Activated gamma-delta T cell treated with anti-CD3 and anti-CD28 coated beads, Interleukin-2, amount 50 U/mL, for 16 hours (primary cell): ENCODE measurements at regions not wholly inside any gene's neighbourhood (a gene's known extent, or its start where the extent isn't known, plus 50 kb on each side); places are given as distances from the start of the nearest gene placed in this dataset.

Source experiments
- DNase-seq: peaks from one replicate; pipeline ENCODE4 v3.0.0-alpha.2; 2020; ENCODE audit warnings: low read depth

DNA sequence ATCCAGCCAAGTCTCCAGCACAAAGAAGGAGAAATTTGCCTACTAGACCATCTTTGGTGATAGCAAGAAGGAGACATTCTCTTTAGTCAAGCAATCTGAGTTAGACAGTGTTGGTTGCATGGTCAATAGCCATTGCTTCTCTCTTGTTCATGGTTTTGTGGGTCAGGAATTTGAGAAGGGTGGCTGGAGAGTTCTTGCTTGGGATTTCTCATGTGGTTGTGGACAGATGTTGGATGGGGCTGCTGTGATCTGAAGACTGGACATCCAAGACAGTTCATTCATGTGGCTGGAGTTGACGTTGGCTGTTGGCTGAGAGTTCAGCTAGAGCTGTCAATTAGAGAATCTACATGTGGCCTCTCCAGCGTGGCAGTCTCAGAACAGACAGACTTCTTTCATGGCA, 322.3 kb upstream of the PRDM1 start:
- no peak for DNase-seq

- DNase-seq: no peak
Observed at GRCh38 chr6:105760746-105761145, 325.4 kb upstream of the PRDM1 start.

DNA sequence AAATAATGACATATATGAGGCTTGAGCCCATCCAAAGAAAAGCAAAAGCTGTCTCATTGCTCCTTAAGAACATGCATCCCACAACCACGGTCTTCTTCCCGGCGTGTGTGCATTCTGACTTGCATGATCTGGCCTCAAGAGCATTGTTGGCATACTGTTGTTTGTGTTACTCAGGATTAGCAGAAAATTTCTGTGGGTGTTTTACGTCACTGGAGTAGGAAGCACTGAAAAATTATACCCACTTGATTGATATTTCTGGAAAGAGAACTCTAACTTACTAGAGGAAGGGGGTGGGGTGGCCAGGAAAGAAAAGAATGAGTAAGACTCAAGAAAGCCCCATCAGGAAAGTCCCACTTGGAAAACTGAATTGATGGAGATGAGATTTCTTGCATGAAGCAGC, 326.2 kb upstream of the PRDM1 start:
- DNase-seq: no peak

DNA sequence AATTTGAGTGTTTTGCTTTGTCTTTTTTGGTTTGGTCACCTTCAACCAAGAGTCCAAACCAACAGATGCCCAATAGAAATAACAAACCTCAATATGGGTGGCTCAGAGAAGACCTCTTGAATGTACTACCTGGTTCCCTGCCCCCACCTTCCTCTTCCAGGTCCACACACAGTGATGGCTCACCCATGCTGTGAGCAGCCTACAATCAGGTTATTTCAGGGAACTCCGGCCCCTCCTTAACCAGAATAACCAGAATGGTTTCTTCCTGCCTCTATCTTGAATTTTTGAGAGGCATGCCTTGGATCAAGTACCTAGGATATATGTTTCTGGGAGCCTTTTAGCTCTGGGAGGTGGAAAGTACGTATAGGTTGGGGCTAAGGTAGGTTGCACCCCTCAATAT, 327.1 kb upstream of the PRDM1 start:
- DNase-seq: no peak

DNA sequence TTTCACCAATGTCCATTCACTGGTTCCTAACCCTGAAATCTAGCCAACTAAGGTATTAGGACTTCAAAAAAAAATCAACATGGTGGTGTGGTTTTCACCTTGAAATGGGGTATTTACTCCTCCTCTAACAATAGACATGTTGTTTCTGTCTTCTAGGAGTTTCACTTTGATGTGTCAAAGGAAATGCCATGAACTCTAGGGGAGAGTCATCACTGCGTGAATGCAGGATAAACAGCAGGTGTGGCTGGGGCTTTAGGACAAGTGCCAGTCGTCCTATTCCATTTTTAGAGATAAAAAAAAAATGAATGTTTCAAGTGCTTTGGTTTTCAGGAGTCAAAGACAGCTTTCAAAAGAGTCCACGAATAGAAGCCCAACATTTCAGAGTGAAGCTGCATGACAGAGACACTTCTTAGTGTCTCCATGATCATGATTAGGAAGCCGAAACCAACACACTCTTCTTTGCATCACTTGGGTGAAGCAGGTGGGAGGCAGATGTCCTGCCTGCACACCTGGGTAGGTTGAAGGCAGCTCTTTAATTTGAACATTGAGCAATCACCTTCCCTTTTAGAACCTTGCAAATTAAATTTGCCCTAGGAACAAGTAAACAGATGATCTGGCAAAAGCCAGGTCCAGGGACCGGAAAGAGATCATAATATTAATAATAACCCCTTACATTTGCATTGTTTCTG, 328.5 kb upstream of the PRDM1 start:
- DNase-seq: no peak

DNA sequence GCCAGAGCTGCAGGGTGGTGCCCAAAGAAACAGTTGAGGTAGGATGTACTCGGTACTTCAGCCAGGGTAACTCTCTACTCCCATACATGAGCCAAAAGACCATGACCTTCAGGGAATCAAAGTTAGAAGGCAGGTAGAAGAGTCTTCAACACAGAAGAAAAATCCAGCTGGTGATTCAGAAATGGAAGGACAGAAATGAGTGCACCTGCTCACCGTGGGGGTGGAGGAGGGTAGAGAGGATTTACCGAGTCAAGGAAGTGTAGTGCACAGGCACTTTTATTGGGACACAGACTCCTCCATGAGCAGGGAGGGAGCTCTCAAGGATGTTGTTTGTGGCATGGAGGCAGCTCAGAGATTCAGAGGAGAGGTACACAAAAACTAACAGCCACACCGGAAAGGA, 330.3 kb upstream of the PRDM1 start:
- no peak for DNase-seq

DNA sequence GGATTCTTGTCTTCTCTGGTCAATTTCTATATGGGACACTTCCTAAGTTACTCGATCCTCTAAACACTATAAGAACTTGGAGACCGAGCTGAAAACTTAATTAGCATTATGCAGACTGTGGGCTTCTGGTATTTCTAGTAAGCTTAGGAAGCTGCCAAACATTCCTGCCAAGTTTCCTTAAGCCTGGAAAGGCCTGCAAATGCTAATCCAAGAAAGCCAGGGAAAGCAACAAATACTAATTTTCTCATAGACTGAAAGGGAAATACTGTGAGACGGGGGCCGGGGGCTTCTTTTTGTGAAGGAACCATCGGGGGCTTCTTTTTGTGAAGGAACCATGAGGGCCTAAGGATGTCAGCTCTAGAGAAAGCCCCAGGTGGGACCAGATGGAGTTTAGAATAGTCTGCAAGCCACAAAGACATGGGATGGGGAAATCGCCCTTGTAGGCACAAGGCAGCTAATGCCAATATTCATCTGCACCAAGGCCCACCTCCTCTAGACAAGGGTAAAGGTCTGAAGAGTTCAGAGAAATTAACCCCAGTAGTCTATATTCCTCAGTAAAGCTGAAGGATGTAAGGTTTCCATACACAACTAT, 332.4 kb upstream of the PRDM1 start:
- DNase-seq: no peak

- DNase-seq: no peak
Observed at GRCh38 chr6:105753207-105753606, 332.9 kb upstream of the PRDM1 start.

DNA sequence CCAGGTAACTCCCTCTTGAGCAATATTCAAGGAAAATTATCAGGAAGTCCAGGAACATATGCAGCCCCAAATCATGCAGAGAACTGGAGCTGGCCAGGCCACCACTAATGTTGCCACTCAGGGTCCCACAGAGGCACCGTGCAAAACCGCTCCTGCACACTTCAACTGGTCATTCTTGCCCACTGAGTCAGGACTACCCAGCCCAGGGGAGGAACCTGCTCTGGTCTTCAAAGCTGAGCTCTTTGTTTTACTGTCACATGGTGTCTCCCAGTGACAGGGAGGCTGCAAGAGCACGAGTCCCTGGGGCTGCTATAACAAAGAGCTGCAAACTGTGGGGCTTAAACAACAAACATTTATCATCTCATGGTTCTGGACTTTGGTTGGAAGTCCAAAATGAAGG, 336.0 kb upstream of the PRDM1 start:
- no peak for DNase-seq

- DNase-seq: no peak
Observed at GRCh38 chr6:105748737-105749161, 337.4 kb upstream of the PRDM1 start.

DNA sequence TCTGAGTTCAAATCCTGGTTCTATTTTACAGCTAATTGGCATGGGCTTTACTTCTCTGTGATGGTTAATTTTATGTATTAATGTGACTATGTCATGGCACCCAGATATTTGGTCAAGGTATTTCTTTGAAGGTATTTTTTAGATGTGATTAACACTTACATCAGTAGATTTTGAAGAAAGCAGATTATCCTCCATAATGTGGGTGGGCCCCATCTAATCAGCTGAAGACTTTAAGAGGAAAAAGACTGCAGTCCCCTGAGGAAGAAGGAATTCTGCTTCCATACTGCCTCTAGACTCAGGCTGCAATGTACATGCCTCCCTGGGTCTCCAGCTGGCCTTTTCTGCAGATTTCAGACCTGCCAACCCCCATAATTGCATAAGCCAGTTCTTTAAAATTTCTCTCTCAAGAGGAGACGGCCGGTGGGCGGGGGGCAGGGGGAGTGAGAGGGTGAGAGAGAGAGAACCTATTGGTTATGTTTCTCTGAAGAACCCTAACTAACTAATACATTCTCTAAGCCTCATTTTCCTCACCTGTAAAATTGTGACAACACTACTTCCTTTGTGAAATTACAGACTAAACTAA, 338.2 kb upstream of the PRDM1 start:
- no peak for DNase-seq

DNA sequence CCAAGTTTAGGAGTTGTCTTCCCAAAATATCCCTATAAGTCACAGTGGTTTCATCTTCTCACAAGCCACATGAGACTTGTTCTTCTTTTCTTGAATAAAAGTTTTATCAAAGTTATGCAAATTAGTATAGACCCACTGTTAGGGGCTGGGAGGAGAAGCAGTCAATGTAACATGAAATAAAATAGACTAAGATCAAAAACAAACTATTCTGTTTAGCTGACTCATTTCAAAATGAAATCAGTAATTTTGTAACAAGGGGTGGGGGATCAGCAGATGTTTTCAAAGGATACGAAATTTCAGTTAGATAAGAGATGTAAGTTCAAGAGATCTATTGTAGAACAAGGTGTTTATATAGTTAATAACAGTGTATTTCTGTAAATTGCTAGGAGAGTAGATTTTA, 339.6 kb upstream of the PRDM1 start:
- no peak for DNase-seq

DNA sequence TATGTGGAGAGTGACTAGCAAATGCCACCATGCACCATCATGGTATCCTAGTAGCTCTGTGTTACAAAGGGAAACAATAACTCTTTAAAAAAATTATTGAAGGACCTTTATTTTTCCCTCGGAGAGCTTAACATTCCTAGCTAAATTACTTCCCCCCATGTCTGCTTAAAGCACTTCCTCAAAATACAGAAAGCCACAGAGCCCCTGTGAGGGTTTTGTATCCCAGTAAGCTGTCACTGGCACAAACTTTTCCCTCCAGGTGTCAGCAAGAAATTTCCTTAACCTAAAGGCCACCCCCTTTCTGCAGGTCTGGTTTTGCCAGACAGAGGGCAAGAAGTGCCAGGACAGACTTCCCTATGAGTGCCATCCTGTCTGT, 340.0 kb upstream of the PRDM1 start:
- DNase-seq: no peak

- no peak for DNase-seq
Observed at GRCh38 chr6:105745464-105746129, 340.5 kb upstream of the PRDM1 start.

DNA sequence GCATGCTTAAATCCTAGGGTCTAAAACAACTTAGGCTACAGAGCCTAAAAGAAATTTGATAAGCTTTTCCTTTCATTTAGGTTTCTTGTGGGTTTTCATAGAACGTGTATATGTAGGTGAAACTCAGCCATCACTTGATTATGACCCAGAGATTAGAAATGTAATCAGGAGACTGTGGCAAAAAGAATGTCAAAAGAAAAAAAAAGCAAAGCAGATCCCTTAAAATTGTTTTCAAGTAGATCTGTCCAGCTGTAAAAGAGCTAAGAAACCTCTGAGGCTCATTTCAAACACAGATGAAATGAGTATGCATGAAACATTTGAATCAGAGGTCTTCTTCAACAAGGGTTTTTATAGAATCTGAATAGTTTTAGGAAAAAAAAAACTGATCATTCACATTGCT, 341.3 kb upstream of the PRDM1 start:
- no peak for DNase-seq

GRCh38 chr6:105740946-105741645, 338.2 kb upstream of the PREP start:
- no peak for DNase-seq

- no peak for DNase-seq
Observed at GRCh38 chr6:105739764-105740163, 336.9 kb upstream of the PREP start.

DNA sequence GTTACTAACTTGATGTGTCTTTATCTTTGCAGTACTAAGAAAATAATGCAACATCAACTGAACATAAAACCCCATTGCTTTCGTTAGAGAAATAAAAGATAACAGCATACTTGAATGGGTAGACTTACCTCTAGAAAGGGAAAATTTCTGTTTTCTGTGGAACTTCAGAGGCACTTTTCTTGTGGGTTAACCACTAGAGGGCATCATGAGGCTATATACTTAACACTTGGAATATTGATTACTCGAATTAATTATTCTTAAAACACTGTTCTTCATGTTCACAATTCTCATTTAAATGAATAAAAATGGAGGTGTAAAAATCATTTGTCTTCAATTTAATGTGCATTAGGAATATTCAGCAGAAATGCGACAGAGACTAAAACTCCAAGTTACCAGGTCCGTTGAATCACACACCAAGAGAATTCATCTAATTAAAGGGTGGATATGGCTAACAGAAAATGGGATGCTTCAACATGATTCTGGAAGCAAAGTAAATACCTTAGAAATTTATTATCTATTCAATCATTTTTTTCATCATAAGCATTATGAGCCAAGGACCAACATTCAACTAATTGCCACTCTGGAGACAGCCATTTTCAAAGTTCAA, 330.8 kb upstream of the PREP start:
- DNase-seq: no peak

- DNase-seq: no peak
Observed at GRCh38 chr6:105728995-105729394, 326.1 kb upstream of the PREP start.

DNA sequence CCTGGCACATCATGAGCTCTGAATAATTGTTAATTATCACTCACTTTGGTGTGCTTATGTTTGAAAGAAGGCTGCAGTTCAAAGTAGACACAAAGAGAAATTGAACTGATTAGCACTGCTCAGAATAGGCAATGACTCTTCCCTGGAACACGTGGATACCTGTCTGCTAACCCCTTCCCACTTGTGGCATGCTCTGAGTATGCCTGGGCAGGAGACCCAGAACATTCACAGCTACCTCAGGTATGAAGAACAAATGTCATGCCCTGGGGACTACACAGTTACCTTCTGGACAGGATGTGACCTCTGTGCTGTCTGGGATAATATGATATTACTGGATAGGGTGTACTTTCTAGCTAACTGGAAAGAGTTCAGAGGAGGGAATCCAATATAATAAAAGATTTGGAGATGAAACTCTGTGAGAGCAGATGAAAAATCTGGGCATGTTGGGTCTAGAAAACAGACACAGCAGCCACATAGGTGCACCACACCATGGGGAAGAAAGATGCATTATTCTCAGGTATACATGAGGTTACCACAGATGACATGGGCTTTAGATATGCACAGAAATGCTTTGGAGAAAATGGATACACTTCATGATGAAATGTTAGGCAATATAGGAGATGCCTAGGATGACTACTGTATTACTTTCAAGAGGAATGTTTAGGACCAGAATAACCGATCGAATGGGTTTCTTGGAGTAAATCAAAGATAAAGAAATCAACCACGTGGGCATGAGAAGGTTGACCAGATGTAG, 324.2 kb upstream of the PREP start:
- DNase-seq: no peak

GRCh38 chr6:105714846-105715245, 312.0 kb upstream of the PREP start:
- no peak for DNase-seq
